Mucosa of rectum (tissue), 2 donors: ENCODE measurements at regions not wholly inside any gene's neighbourhood (a gene's known extent, or its start where the extent isn't known, plus 50 kb on each side); places are given as distances from the start of the nearest gene placed in this dataset.

ENCODE experiments used
- H3K27ac ChIP-seq, 2 donors: one replicate each; pipeline ENCODE4 v1.7.0; 2013; ENCODE audit warnings: inconsistent platforms in 2 of 2, low read depth in 2 of 2, low read length in 2 of 2
- H3K27me3 ChIP-seq, 2 donors: one replicate each; pipeline ENCODE4 v1.7.0; 2013; ENCODE audit warnings: low read length in 2 of 2; ENCODE audit not compliant: control insufficient read depth in 2 of 2, insufficient read depth in 2 of 2
- H3K36me3 ChIP-seq, 2 donors: one replicate each; pipeline ENCODE4 v1.7.0; 2013; ENCODE audit warnings: low read length in 2 of 2; ENCODE audit not compliant: control insufficient read depth in 2 of 2, insufficient read depth in 2 of 2
- H3K4me1 ChIP-seq, 2 donors: one replicate each; pipeline ENCODE4 v1.7.0; 2013; ENCODE audit warnings: low read length in 2 of 2, mild to moderate bottlenecking in 1 of 2; ENCODE audit not compliant: control insufficient read depth in 2 of 2, insufficient read depth in 2 of 2
- H3K4me3 ChIP-seq, 2 donors: one replicate each; pipeline ENCODE4 v1.7.0; 2013; ENCODE audit warnings: low read length in 2 of 2
- H3K9ac ChIP-seq, 2 donors: one replicate each; pipeline ENCODE4 v1.7.0; 2013; ENCODE audit warnings: low read length in 2 of 2, low read depth in 1 of 2, mild to moderate bottlenecking in 1 of 2
- H3K9me3 ChIP-seq, 2 donors: one replicate each; pipeline ENCODE4 v1.7.0; 2013; ENCODE audit warnings: low read length in 2 of 2; ENCODE audit not compliant: control insufficient read depth in 2 of 2
- donor health status: healthy.
- donor health status: Normal muscosa, but diverticular disease.

DNA sequence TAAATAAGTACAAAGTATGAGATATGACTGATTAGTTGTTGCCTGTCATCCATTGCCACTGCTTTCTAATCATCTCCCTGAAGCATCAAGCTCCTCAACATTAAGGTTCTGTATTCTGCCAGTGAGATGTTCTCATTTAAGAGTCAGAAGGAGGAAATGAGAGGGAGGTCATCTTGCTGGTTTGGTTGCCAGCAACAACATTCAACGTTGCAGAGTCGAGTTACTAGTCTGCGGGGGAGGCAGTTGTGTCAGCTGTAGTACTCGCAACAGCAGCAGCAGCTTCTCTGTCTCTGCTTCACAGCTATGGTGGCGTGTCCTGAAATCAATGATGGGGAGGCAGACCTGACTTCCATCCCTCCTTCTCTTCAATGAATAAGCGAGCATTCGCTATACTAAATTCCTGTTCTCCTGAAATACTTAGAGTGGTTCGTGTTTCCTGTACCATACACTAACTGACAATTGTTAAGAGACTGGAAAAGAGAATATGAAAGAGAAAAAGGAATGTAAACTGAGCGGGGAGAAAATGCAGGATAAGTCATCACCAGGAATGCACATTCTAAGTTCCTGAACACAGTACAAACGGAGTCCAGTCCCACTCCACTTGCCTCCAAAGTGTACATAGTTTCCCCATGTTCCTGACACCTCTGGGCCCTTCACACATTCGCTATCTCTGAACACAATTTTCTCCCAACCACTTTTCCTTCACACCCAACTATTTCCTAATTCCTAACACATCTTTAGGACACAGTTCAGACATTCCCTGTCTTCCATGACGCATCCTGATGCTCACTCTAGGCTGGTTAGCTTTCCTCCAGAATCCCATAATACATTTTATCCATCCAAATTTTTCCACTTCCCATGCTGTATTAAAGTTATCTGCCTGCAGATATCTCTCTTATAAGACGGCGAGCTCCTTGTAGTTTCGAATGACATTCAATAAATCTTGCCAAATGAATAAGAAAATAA, 263.0 kb downstream of the KLF12 start:
- Histone ChIP-seq H3K4me3 (no peak overlapping the region), H3K4me1 (peaks cover 0 to 8% of the 10 kb centered on the region in 2 donors), H3K36me3 (no peaks in the 10 kb centered on the region), H3K9me3 (no peaks in the 10 kb centered on the region), H3K27ac (no peak overlapping the region), H3K9ac (no peak overlapping the region), H3K27me3 (no peaks in the 10 kb centered on the region)

DNA sequence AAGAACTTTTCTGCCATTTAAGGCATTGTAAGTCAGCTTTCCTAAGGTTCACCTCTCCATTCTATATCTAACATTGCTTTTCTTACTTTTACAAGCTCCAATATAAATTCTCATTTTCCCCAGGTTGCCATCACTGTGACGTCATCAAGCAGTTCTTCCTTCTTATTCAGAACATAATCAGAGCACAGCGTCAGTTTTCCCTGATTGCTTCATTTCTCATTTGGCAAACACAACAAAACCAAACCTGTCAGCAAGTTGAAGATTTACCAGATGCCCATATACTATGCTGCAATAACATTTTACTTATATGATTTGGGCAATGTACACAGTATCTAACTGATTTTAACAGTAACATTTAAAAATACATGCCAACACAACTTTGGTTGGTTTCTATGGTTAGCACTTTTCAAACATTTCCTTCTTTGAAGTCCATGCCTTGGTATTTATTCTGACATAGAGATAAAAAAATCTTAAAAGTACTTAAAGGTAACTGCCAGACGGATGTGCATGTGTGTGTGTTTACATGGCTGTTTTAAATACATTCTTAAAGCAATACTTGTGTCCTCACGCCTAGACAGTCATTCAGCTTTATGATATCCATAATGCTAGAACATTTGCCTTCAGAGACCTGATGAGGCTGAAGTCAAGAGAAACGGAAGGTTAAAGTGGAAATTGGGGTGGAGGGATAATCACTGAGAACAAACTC, 264.0 kb downstream of the KLF12 start:
- Histone ChIP-seq H3K4me1 (peaks cover 0 to 8% of the 10 kb centered on the region in 2 donors), H3K36me3 (no peaks in the 10 kb centered on the region), H3K27ac (no peak overlapping the region), H3K27me3 (no peaks in the 10 kb centered on the region), H3K9me3 (no peaks in the 10 kb centered on the region), H3K4me3 (peak overlapping the region in 1 of 2 donors; percentile 2), H3K9ac (no peak overlapping the region)

DNA sequence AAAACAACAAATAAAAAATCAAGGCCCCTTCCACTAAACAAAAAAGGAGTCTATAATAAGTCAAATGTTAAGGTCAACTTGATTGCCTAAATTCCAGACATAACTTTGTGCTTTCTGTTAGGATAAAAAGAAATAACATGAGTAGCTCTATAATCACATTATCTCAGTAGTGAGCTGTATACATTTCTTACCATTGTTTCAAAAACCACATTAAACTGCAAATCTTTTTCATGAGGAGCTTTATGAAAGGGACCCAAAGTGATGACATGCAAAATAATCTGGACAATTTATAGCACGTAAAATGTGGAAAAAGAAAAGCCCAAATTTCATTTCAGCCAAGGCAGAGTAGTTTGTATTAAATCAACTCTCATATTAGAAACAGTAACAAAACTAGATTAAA, 269.2 kb downstream of the KLF12 start:
- Histone ChIP-seq H3K27me3 (no peaks in the 10 kb centered on the region), H3K27ac (no peak overlapping the region), H3K9me3 (no peaks in the 10 kb centered on the region), H3K4me3 (no peak overlapping the region), H3K9ac (no peak overlapping the region), H3K36me3 (no peaks in the 10 kb centered on the region), H3K4me1 (no peaks in the 10 kb centered on the region)

DNA sequence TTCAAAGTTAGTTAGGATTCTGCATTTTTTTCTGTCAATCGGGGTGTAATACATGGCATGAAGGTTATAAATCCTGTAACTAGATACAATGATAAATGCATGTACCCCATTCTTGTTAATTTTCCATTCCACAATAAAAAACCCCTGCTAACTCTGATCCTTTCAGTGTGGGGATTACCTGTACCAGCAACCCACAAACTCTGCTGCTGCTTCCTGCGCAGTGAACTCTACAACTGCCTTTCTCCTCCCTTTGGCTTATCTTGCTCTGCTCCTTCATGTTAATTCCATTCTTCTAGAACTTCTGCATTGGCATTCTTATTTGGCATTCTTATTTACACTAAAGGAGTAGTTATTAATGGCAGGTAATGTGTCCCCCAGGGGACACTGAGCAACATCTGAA, 273.1 kb downstream of the KLF12 start:
- no peaks in the 10 kb centered on the region for H3K9me3 ChIP-seq
- no peaks in the 10 kb centered on the region for H3K36me3 ChIP-seq
- H3K4me3 ChIP-seq: no peak overlapping the region
- H3K4me1 ChIP-seq: no peaks in the 10 kb centered on the region
- H3K9ac ChIP-seq: no peak overlapping the region
- no peak overlapping the region for H3K27ac ChIP-seq
- no peaks in the 10 kb centered on the region for H3K27me3 ChIP-seq

DNA sequence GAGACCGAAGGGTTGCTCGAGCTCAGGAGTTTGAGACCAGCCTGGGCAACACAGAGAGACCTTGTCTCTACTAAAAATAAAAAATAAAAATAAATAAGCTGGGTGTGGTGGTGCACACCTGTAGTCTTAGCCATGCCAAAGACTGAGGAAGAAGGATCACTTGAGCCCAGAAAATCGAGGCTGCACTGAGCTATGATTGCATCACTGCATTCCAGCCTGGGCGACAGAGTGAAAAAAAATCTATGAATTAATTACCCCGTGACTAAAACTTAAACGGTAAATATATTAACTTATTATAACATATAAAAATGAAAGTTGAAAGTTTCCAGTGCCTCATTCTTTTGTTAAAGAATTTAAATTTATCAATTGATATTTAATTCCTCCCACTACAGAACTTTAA, 273.7 kb downstream of the KLF12 start:
- Histone ChIP-seq H3K27ac (no peak overlapping the region), H3K36me3 (no peaks in the 10 kb centered on the region), H3K9ac (no peak overlapping the region), H3K9me3 (no peaks in the 10 kb centered on the region), H3K27me3 (no peaks in the 10 kb centered on the region), H3K4me3 (no peak overlapping the region), H3K4me1 (no peaks in the 10 kb centered on the region)

DNA sequence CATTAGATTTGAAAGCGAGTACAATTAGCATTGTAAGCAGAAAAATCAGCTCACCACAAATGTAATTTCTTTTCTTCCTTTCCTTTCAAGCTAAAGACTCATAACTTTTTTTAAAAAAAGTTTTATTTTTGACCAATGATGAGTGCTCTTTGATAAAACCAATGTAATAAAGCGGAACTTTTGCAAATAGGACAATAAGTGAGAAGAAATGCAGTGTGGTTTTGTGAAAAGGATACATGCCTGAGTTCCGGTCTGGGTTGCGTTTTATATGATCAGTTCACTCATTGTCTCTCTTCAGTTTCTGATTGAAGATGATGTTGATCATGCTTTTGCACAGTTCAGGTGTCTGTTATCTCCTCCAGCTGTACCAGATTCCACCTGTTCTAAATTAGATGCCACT, 274.4 kb downstream of the KLF12 start:
- H3K9ac ChIP-seq: no peak overlapping the region
- H3K36me3 ChIP-seq: no peaks in the 10 kb centered on the region

DNA sequence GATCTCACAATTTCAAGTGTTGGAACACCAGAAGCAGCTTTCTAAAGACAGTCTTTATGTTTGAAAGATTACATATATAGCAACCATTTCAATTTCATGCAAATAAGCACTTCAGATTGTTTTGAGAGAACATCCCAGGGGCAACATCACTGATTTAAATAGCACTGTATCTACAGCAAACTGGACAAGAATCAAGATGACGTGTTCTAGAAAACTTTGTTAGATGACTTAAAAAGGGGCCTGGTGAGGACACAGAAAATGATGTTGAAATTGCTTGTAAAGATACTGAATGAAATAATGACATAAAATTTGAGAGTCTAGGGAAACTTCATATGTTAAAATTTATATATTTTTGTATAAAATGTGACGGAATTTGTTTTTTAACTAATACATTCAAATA, 277.1 kb downstream of the KLF12 start:
- Histone ChIP-seq H3K27ac (no peak overlapping the region), H3K9ac (no peak overlapping the region), H3K4me1 (no peaks in the 10 kb centered on the region), H3K9me3 (no peaks in the 10 kb centered on the region), H3K36me3 (no peaks in the 10 kb centered on the region), H3K27me3 (no peaks in the 10 kb centered on the region), H3K4me3 (no peak overlapping the region)

More for the DNA sequence above, 274.4 kb downstream of the KLF12 start:
- Histone ChIP-seq H3K27me3 (no peaks in the 10 kb centered on the region), H3K4me3 (no peak overlapping the region), H3K27ac (no peak overlapping the region), H3K4me1 (no peaks in the 10 kb centered on the region), H3K9me3 (no peaks in the 10 kb centered on the region)

DNA sequence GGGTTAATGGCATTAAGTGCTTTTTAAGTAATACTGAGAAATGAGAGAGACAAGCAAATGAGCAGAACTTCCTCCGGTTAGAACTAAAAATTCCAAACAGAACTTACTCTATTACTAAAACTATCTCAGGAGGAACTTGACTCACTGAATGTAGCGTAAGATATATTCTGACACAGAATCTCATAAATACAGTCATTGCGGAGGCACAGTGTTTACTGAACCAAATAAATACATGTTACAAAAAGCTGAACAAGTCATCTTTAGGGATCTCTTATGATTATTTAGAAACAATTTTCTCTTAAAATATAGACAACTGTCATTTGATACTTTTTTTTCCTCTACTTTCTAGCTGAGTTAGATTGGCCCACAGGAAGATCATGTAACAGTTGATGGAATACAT, 283.1 kb downstream of the KLF12 start:
- no peak overlapping the region for H3K27ac ChIP-seq
- no peaks in the 10 kb centered on the region for H3K27me3 ChIP-seq
- no peak overlapping the region for H3K4me3 ChIP-seq
- H3K36me3 ChIP-seq: no peaks in the 10 kb centered on the region
- H3K9me3 ChIP-seq: no peaks in the 10 kb centered on the region
- no peak overlapping the region for H3K9ac ChIP-seq
- no peaks in the 10 kb centered on the region for H3K4me1 ChIP-seq

DNA sequence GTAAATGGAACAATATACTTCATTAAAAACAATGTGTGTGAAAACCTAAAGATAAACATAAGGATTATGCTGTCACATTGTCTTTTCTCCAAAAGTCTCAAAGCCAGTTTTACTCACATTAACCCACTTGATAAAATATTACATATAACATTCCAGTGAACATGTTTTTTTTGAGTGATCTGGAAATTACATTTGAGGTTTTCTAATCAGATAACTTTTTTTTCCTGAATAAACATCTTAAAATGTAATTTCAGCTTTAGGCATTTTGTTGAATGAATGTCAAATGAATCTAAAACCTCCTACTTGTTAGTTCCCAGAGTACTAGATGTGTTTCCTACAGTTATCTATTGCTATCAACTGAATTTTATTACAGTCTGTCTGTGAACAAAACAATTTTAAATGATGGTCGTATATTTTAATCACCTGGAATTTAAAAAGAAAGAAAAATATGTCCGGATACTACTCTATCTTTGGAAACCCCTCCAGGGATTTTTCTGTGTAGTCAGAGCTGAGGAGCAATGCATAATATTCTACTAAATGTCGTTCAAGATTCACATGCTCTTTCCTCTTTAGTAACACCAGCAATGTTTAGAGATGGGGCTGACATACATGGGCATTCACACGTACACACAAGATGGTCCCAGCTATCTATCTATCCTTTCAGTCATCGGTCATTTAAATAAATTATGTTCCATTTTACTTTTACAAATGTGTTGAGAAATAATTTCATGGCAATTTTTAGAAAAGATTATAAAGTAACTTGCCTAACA, 283.9 kb downstream of the KLF12 start:
- H3K36me3 ChIP-seq: peaks cover 2 to 5% of the 10 kb centered on the region in 2 donors
- H3K9me3 ChIP-seq: no peaks in the 10 kb centered on the region
- H3K9ac ChIP-seq: no peak overlapping the region
- no peak overlapping the region for H3K4me3 ChIP-seq
- no peak overlapping the region for H3K27ac ChIP-seq
- no peaks in the 10 kb centered on the region for H3K4me1 ChIP-seq
- no peaks in the 10 kb centered on the region for H3K27me3 ChIP-seq

DNA sequence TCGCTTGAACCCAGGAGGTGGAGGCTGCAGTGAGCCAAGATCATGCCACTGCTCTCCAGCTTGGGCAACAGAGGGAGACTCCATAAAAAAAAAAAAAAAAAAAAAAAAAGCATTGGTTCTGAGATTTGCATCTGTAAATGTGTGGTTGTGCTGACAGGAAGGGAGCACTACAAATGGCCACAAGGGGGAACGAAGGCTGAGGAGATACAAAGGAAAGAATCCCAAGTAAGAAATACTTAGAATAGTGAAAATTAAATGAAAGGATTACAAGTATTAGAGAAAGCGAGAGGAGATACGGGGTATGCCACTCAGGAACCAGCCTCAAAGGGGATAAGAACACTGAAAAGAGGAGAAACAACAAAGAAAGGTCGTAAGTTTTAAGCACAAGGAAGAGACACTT, 284.9 kb downstream of the KLF12 start:
- Histone ChIP-seq H3K27me3 (no peaks in the 10 kb centered on the region), H3K4me1 (no peaks in the 10 kb centered on the region), H3K9me3 (no peaks in the 10 kb centered on the region), H3K27ac (no peak overlapping the region), H3K36me3 (peaks cover 2 to 5% of the 10 kb centered on the region in 2 donors), H3K9ac (no peak overlapping the region), H3K4me3 (no peak overlapping the region)
